ENCODE measurements at regions not wholly inside any gene's neighbourhood (a gene's known extent, or its start where the extent isn't known, plus 50 kb on each side); places are given as distances from the start of the nearest gene placed in this dataset.
"Not testable (repeated sequence)": the region's sequence is repeated elsewhere in the genome, so short reads cannot be mapped to it uniquely, and the experiment has no call there.

DNA sequence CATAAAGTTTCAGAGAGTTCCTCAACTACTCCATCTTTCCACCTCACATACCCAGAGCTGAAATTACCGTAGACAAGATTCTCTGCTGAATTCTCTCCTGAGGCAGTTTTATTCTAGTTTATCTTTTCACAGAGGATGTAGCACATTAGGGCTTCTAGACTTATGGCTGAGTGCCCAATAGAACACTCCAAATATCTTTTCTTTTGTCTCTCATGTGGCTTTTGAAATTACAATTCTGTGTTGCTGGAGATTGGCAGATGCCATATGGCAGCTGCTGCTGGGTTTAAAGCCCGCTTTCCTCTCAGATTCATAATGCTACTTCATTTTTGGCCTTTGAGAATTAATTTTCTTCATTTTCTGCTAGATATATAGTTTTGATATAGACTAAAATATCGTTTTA, 107.6 kb upstream of the BANK1 start:
- DNase-seq (ENCODE audit: low spot score) = no peak
- intact Hi-C loops (cut with DNase I) = no loop called here

DNA sequence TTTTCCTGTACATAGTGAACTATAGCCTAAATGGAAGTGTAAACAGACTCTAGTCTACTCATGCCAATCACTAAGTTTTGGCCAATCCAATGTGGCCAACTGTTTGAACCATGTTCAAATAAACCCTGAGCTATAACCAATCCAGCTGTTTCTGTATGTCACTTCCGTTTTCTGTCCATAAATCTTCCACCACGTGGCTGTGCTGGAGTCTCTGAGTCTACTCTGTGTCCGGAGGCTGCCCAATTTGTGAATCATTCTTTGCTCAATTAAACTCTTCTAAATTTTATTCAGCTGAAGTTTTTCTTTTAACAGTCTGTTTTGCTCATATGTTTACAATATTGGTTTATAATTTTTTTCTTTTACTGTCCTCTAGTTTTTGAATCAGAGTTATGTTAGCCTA, 112.3 kb upstream of the BANK1 start:
- intact Hi-C loops (cut with DNase I) = no loop called here

GRCh38 chr4:101670897-101671296, 119.6 kb upstream of the BANK1 start:
- no peak for DNase-seq (ENCODE audit: low spot score)
- intact Hi-C loops (cut with DNase I) = no loop called here

More for the DNA sequence above, 112.3 kb upstream of the BANK1 start:
- no peak for DNase-seq (ENCODE audit: low spot score)

- DNase-seq (ENCODE audit: low spot score) = no peak
- intact Hi-C loops (cut with DNase I) = no loop called here
Measured at GRCh38 chr4:101670370-101670769, 120.2 kb upstream of the BANK1 start.

GRCh38 chr4:101669832-101670188, 120.7 kb upstream of the BANK1 start:
- no peak for DNase-seq (ENCODE audit: low spot score)
- intact Hi-C loops (cut with DNase I) = no loop called here

DNA sequence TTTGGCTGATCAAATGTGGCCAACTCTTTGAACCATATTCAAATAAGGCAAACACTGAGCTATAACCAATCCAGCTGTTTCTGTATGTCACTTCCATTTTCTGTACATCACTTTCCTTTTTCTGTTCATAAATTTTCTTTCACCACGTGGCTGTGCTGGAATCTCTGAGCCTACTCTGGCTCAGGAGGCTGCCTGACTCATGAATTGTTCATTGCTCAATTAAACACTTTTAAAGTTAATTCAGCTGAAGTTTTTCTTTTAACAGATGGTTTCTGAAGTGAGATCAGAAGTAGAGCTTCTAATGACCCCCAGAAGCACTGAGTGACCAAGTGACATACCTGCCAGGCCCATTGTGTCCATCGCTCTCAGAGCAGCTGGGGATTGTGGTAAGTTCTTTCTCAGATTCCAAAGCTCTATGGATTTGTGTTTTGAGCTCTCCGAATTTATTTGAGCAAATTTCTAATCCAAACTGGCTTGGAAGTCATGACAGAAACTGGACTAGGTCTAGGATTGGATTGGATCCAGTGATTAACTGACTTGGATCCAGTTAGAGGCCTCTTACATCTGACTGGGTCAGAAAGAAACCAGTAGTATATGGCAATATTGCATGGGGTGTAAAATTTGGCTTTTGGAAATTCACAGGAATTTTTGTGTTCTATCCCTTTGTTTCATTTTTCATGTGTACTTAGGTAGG, 121.2 kb upstream of the BANK1 start:
- intact Hi-C loops (cut with DNase I) = no loop called here
- no peak for DNase-seq (ENCODE audit: low spot score)

DNA sequence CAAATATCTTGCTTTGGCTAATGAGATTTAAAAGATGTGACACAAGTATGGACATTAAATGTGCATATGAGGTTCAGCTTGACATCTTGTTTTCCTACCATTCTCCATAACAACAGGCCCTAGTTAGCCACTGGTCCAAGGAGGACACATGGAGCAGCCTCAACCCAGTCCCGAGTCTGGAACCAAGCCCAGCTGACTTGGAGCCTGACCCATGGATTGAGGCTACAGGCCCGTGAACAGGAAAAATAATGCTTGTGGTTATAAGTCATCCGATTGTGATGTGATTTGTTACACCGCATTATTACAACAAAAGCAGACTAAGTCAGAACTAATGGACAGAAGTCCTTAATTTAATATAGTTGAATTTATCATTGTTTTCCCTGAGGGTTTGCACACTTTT, 123.2 kb upstream of the BANK1 start:
- intact Hi-C loops (cut with DNase I) = no loop called here
- no peak for DNase-seq (ENCODE audit: low spot score)

DNA sequence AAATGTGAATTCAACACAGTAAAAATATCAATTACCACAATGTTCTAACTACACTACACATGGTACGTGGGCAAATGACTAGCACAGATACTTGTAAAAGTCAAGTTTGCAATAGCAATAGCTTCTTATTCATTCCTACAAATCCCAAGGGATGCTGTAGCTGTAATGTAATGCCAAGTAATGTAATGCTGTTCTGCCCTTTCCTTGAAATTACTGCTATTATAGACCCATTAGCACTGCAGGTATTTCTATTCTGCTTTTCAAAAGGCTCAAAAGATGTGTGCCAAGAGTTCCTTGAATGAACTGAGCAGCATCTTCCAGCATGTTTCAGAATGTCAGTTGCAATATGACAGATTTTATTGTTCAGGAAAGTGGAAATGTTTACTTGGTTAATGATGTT, 129.9 kb upstream of the BANK1 start:
- intact Hi-C loops (cut with DNase I) = no loop called here
- no peak for DNase-seq (ENCODE audit: low spot score)

GRCh38 chr4:101655857-101656256, 134.7 kb upstream of the BANK1 start:
- intact Hi-C loops (cut with DNase I) = no loop called here
- DNase-seq (ENCODE audit: low spot score) = no peak

- no peak for DNase-seq (ENCODE audit: low spot score)
- intact Hi-C loops (cut with DNase I) = no loop called here
Measured at GRCh38 chr4:101655005-101655404, 135.5 kb upstream of the BANK1 start.

DNA sequence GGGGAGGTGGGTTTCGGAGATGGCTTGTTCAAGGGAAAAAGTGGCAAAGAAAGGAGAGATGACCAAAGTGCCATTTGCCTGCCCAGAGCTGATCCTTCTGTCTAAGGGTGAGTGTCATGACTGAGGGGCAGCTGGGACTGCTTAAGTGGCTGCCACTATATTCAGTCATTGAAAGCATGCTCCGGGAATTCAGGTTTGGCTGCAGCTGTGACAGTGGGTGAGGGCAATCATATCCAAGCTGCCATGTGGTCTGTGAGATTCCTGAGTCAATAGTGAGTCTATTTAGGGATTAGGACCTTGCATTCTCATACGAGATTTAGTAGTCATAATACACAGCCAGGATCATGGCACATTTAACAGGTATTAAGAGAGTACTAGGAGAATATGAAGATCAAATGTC, 138.8 kb upstream of the BANK1 start:
- intact Hi-C loops (cut with DNase I) = no loop called here

DNA sequence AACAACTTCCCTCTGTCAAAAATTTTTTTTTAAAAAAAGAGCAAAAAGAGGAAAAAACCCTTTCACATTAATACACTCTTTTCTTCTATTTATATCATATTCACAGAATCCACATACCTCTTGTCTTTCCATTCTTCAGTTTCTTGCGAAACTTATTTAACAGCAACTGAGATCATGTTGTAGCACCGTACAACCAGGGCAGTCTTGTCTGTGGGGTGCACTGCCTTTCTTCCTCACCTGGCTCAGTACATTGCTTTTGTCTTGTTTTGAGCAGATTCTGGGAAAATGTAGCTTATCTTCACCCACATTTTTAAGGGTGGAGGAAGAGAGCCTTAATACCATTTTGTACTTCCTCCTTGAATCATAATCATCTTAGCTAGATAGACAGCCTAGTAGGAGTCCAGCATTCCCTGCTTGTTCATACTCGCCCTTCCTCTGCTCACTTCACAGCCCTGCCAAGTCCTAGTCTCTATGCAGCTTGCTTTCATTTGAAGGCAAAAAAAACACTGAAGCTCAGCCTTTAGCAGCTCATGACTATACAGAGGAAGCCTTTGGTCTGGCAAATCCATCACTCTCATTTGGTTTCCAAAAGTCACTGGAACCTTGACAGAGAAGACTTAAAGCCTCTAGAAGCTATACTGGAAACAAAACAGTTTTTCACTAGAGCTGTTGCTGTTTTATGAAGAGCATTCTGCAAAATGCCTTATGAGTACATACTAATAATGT, 140.6 kb upstream of the BANK1 start:
- no peak for DNase-seq (ENCODE audit: low spot score)
- intact Hi-C loops (cut with DNase I) = loop anchor here (10.0 kb wide), 1 partner anchor 455 kb away; no protein-coding TSS in a partner anchor

More for the DNA sequence above, 138.8 kb upstream of the BANK1 start:
- DNase-seq (ENCODE audit: low spot score) = no peak

DNA sequence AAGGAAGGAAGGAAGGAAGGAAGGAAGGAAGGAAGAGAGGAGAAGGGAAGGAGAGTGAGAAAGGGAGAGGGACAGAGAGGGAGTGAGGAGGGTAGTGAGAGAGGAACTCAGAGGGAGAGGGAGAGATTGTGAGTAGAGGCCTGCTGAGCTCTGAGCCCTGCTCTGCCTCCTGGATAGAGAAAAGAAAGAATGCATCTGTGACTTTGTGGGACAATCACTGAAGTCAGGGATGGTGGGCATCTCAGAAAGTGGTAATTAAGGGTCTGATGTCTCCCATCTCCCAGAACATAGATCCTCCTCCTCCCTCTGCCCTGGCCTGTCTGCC, 142.9 kb upstream of the BANK1 start:
- intact Hi-C loops (cut with DNase I) = loop anchor here (10.0 kb wide), 1 partner anchor 453 kb away; no protein-coding TSS in a partner anchor
- no peak for DNase-seq (ENCODE audit: low spot score)

DNA sequence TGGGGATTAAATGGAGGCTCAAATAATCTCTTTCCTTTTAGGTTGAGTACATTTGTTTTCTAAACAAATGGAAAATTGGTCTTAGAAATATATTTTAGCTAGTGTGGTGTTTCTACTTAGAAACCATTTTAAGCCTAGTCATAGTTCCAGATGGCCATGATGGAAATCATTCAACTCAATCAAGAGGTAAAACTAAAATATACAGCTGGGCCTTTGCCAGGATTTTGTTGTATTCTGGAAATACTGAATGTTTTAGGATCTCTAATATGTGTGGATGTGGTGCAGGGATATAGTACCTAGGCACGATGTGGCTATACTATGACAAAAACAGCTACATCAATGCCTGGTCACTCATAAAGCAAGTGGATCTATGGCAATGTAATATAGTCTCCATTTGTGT, 146.0 kb upstream of the BANK1 start:
- no peak for DNase-seq (ENCODE audit: low spot score)
- intact Hi-C loops (cut with DNase I) = loop anchor here (10.0 kb wide), 1 partner anchor 450 kb away; no protein-coding TSS in a partner anchor

DNA sequence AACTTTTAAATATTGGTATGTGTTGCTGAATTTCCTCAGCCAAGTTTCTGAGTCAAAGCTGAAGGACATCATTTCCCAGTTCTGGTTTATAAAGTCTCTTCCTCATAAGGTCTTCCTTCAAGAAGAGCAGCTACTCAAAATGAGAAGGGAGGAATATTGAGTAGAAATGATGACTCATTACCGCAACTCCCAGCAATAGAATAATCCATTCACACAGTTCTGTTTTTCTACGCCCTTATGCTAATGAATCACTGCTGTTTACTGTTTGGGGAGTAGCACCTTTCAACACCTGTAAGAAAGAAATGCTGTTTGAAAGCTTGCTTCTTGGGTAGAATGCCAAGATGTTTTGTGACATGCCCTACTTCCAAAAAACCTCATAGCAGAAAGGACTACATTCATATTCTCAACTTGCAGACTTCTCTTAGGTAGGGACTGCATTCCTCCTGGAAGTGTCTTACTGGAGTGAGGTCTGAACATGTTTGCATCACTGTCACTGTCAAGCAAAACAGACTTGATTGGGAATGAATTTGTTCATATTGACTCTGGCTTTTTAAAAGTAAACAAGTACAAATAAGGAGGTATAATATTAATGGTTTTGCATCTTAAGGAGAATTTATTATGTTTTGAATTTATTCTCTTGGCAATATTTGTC, 147.2 kb upstream of the BANK1 start:
- DNase-seq (ENCODE audit: low spot score) = no peak
- intact Hi-C loops (cut with DNase I) = loop anchor here (10.0 kb wide), 1 partner anchor 449 kb away; no protein-coding TSS in a partner anchor

- intact Hi-C loops (cut with DNase I); DNase-seq (ENCODE audit: low spot score): not testable (repeated sequence)
Measured at GRCh38 chr4:101632766-101633165, 157.8 kb upstream of the BANK1 start.

DNA sequence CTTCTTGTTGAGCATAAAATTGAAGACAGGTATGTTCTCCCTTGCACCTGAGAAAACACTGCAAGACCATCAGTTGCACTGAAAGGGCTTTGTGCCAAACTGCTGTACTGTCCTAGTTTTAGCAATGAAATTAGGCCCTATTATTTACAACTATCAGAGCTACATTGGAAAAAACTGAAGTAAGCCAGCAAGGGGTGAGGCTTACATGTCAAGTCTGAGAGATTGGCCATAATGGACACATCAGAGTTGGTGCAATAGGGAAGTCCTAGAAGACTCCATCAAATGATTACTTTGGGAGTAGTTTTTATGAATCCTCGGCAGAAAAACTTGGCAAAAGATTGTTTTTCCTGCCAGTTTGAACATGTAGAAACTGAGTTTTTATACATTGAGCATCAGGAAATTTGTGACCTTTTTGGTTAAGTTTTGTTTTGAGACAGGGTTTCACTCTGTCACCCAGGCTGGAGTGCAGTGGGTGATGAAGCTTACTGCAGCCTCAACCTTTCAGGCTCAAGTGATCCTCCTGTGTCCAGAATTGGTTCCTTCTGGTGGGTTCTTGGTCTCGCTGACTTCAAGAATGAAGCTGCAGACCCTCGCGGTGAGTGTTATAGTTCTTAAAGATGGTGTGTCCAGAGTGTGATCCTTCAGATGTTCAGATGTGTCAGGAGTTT, 160.1 kb upstream of the BANK1 start:
- DNase-seq (ENCODE audit: low spot score) = no peak
- intact Hi-C loops (cut with DNase I) = no loop called here

DNA sequence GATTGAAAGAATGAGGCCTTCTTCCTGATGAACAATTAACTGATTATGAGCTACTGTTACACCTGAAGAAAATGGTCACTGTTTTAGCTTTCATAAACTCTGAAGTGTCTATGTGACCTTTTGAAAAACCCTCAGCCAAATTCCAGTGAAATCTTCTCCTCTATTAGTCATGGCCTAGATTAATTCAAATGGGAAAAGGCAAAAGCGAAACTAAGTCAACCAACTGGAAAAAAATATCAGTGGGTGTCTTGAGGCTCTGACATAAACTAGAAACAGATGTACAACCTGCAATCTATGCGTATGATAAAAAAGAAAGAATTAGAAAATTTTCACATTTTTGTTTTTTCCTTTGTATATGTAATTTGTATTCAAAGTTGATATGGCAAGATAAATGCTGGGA, 169.4 kb upstream of the BANK1 start:
- intact Hi-C loops (cut with DNase I) = no loop called here
- no peak for DNase-seq (ENCODE audit: low spot score)

DNA sequence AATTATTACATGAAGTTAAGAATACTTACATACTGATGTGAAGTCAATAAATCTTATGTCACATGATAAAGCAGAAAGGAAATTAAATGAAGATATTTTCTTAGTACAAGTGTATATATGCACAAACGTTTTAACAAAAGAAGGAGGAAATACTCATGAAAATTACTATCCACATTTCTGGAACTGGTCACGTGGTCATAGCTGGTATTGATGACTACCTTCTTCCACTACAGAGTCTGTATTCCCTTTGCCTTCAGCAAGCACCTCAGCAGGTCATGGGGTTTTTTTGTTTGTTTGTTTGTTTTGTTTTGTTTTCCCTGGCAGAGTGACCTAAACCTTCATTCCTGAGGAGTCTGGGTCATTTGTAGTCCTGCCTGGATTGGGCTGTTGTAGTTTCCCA, 174.9 kb upstream of the BANK1 start:
- DNase-seq (ENCODE audit: low spot score) = no peak
- intact Hi-C loops (cut with DNase I) = no loop called here

GRCh38 chr4:101606989-101607388, 183.5 kb upstream of the BANK1 start:
- DNase-seq (ENCODE audit: low spot score); intact Hi-C loops (cut with DNase I): not testable (repeated sequence)
